HL-60 (cell line): ENCODE measurements at regions not wholly inside any gene's neighbourhood (a gene's known extent, or its start where the extent isn't known, plus 50 kb on each side); places are given as distances from the start of the nearest gene placed in this dataset.

Experiments used
- CTCF ChIP-seq: IDR thresholded peaks from one replicate; pipeline ENCODE4 v1.5.1; 2011; ENCODE audit warnings: low read length, control low read depth, inconsistent platforms; ENCODE audit not compliant: insufficient read depth
- GABPA ChIP-seq: IDR thresholded peaks from 2 replicates; pipeline ENCODE4 v1.6.1; 2012; ENCODE audit warnings: low read depth
- POLR2AphosphoS5 ChIP-seq: IDR thresholded peaks from 2 replicates; pipeline ENCODE4 v1.6.1; 2012; ENCODE audit warnings: low read depth
- REST ChIP-seq: IDR thresholded peaks from 2 replicates; pipeline ENCODE4 v1.6.1; 2012; ENCODE audit warnings: low read depth; ENCODE audit not compliant: insufficient replicate concordance

- no peak for TF ChIP-seq CTCF
- no peak for TF ChIP-seq POLR2AphosphoS5
- no peak for TF ChIP-seq GABPA
- TF ChIP-seq REST = no peak
Observed at GRCh38 chr3:99319961-99320360, 318.4 kb upstream of the COL8A1 start.
